ENCODE measurements at regions not wholly inside any gene's neighbourhood (a gene's known extent, or its start where the extent isn't known, plus 50 kb on each side); places are given as distances from the start of the nearest gene placed in this dataset.
A peak's percentile ranks its signal among the peaks of the same experiment; 100 is the strongest.
"Not testable (repeated sequence)": the region's sequence is repeated elsewhere in the genome, so short reads cannot be mapped to it uniquely, and the experiment has no call there.

GRCh38 chr1:200496937-200497336, 87.1 kb upstream of the ZNF281 start:
- Mint-ChIP-seq H3K4me3 (no peak overlapping the region), H3K27ac (no peak overlapping the region), H3K27me3 (peaks cover 9% of the 10 kb centered on the region), H3K36me3 (no peaks in the 10 kb centered on the region), H3K9me3 (peaks cover 3% of the 10 kb centered on the region), H3K4me1 (no peaks in the 10 kb centered on the region)
- DNase-seq (ENCODE audit: low spot score in 2 of 2) (no peak), ATAC-seq (ENCODE audit: low read depth) (no peak)

- no peaks in the 10 kb centered on the region for H3K36me3 Mint-ChIP-seq
- no peaks in the 10 kb centered on the region for H3K4me1 Mint-ChIP-seq
- H3K4me3 Mint-ChIP-seq: no peak overlapping the region
- ATAC-seq (ENCODE audit: low read depth) (no peak), DNase-seq (ENCODE audit: low spot score in 2 of 2) (no peak)
- peaks cover 3% of the 10 kb centered on the region for H3K9me3 Mint-ChIP-seq
- peaks cover 9% of the 10 kb centered on the region for H3K27me3 Mint-ChIP-seq
- no peak overlapping the region for H3K27ac Mint-ChIP-seq
These were observed 86.1 kb upstream of the ZNF281 start for GRCh38 chr1:200495901-200496300.

- Mint-ChIP-seq H3K27ac (no peak overlapping the region), H3K4me1 (no peaks in the 10 kb centered on the region), H3K4me3 (no peak overlapping the region), H3K9me3 (no peaks in the 10 kb centered on the region), H3K36me3 (no peaks in the 10 kb centered on the region), H3K27me3 (peaks cover 2% of the 10 kb centered on the region)
- no peak for ATAC-seq (ENCODE audit: low read depth)
- no peak for DNase-seq (ENCODE audit: low spot score in 2 of 2)
These were observed 83.5 kb upstream of the ZNF281 start for GRCh38 chr1:200493344-200493743.

- H3K4me3 Mint-ChIP-seq: no peak overlapping the region
- H3K4me1 Mint-ChIP-seq: peaks cover 2% of the 10 kb centered on the region
- H3K27me3 Mint-ChIP-seq: peaks cover 6% of the 10 kb centered on the region
- no peaks in the 10 kb centered on the region for H3K9me3 Mint-ChIP-seq
- ATAC-seq (ENCODE audit: low read depth) (no peak), DNase-seq (ENCODE audit: low spot score in 2 of 2) (no peak)
- H3K36me3 Mint-ChIP-seq: no peaks in the 10 kb centered on the region
- no peak overlapping the region for H3K27ac Mint-ChIP-seq
These were observed 81.3 kb upstream of the ZNF281 start for GRCh38 chr1:200491103-200491502.

GRCh38 chr1:200490183-200490582, 80.3 kb upstream of the ZNF281 start:
- Mint-ChIP-seq H3K36me3 (no peaks in the 10 kb centered on the region), H3K27me3 (peaks cover 6% of the 10 kb centered on the region), H3K4me1 (peaks cover 2% of the 10 kb centered on the region), H3K4me3 (no peak overlapping the region), H3K27ac (no peak overlapping the region), H3K9me3 (no peaks in the 10 kb centered on the region)
- DNase-seq (ENCODE audit: low spot score in 2 of 2) (no peak), ATAC-seq (ENCODE audit: low read depth) (no peak)

- ATAC-seq (ENCODE audit: low read depth) (peak; percentile 70), DNase-seq (ENCODE audit: low spot score in 2 of 2) (peak; percentile 30 to 54)
- no peak overlapping the region for H3K4me3 Mint-ChIP-seq
- H3K36me3 Mint-ChIP-seq: no peaks in the 10 kb centered on the region
- H3K27ac Mint-ChIP-seq: no peak overlapping the region
- peaks cover 9% of the 10 kb centered on the region for H3K27me3 Mint-ChIP-seq
- peaks cover 2% of the 10 kb centered on the region for H3K4me1 Mint-ChIP-seq
- no peaks in the 10 kb centered on the region for H3K9me3 Mint-ChIP-seq
These were observed 78.7 kb upstream of the ZNF281 start for GRCh38 chr1:200488375-200489165.

- Mint-ChIP-seq H3K27me3 (peaks cover 9% of the 10 kb centered on the region), H3K4me3 (no peak overlapping the region), H3K36me3 (no peaks in the 10 kb centered on the region), H3K9me3 (no peaks in the 10 kb centered on the region), H3K27ac (no peak overlapping the region), H3K4me1 (peaks cover 2% of the 10 kb centered on the region)
- no peak for ATAC-seq (ENCODE audit: low read depth)
- DNase-seq (ENCODE audit: low spot score in 2 of 2): no peak
These were observed 77.8 kb upstream of the ZNF281 start for GRCh38 chr1:200487650-200488049.

GRCh38 chr1:200486634-200487033, 76.8 kb upstream of the ZNF281 start:
- H3K27ac Mint-ChIP-seq: no peak overlapping the region
- H3K36me3 Mint-ChIP-seq: no peaks in the 10 kb centered on the region
- H3K9me3 Mint-ChIP-seq: no peaks in the 10 kb centered on the region

GRCh38 chr1:200484438-200484946, 74.7 kb upstream of the ZNF281 start:
- not testable (repeated sequence) for DNase-seq (ENCODE audit: low spot score in 2 of 2); H3K36me3 Mint-ChIP-seq; ATAC-seq (ENCODE audit: low read depth); H3K9me3 Mint-ChIP-seq; H3K4me1 Mint-ChIP-seq; H3K27ac Mint-ChIP-seq; H3K4me3 Mint-ChIP-seq
- peaks cover 18% of the 10 kb centered on the region for H3K27me3 Mint-ChIP-seq

More at GRCh38 chr1:200486634-200487033, 76.8 kb upstream of the ZNF281 start:
- DNase-seq (ENCODE audit: low spot score in 2 of 2) (no peak), ATAC-seq (ENCODE audit: low read depth) (no peak)
- H3K4me1 Mint-ChIP-seq: peaks cover 2% of the 10 kb centered on the region
- H3K27me3 Mint-ChIP-seq: peaks cover 13% of the 10 kb centered on the region
- no peak overlapping the region for H3K4me3 Mint-ChIP-seq

- ATAC-seq (ENCODE audit: low read depth) (no peak), DNase-seq (ENCODE audit: low spot score in 2 of 2) (no peak)
- no peaks in the 10 kb centered on the region for H3K9me3 Mint-ChIP-seq
- no peak overlapping the region for H3K27ac Mint-ChIP-seq
- H3K36me3 Mint-ChIP-seq: peaks cover 3% of the 10 kb centered on the region
- H3K27me3 Mint-ChIP-seq: peaks cover 21% of the 10 kb centered on the region
- peaks cover 2% of the 10 kb centered on the region for H3K4me1 Mint-ChIP-seq
- H3K4me3 Mint-ChIP-seq: no peak overlapping the region
These were observed 73.8 kb upstream of the ZNF281 start for GRCh38 chr1:200483491-200484143.

- Mint-ChIP-seq H3K27me3 (peaks cover 20% of the 10 kb centered on the region), H3K4me3 (no peak overlapping the region), H3K9me3 (no peaks in the 10 kb centered on the region), H3K36me3 (peaks cover 3% of the 10 kb centered on the region), H3K27ac (no peak overlapping the region), H3K4me1 (peaks cover 3% of the 10 kb centered on the region)
- ATAC-seq (ENCODE audit: low read depth) (no peak), DNase-seq (ENCODE audit: low spot score in 2 of 2) (no peak)
These were observed 71.1 kb upstream of the ZNF281 start for GRCh38 chr1:200480964-200481363.

- Mint-ChIP-seq H3K9me3 (no peaks in the 10 kb centered on the region), H3K4me1 (peaks cover 3% of the 10 kb centered on the region), H3K27me3 (peaks cover 20% of the 10 kb centered on the region), H3K36me3 (peaks cover 3% of the 10 kb centered on the region), H3K4me3 (no peak overlapping the region), H3K27ac (no peak overlapping the region)
- no peak for DNase-seq (ENCODE audit: low spot score in 2 of 2)
- no peak for ATAC-seq (ENCODE audit: low read depth)
These were observed 70.0 kb upstream of the ZNF281 start for GRCh38 chr1:200479816-200480215.

- Mint-ChIP-seq H3K27ac (no peak overlapping the region), H3K36me3 (peaks cover 3% of the 10 kb centered on the region), H3K9me3 (no peaks in the 10 kb centered on the region), H3K4me3 (no peak overlapping the region), H3K27me3 (peaks cover 20% of the 10 kb centered on the region), H3K4me1 (peaks cover 3% of the 10 kb centered on the region)
- ATAC-seq (ENCODE audit: low read depth): no peak
- no peak for DNase-seq (ENCODE audit: low spot score in 2 of 2)
These were observed 69.2 kb upstream of the ZNF281 start for GRCh38 chr1:200478945-200479558.

- H3K36me3 Mint-ChIP-seq: peaks cover 3% of the 10 kb centered on the region
- no peak for DNase-seq (ENCODE audit: low spot score in 2 of 2)
- H3K27ac Mint-ChIP-seq: no peak overlapping the region
- peaks cover 22% of the 10 kb centered on the region for H3K27me3 Mint-ChIP-seq
- H3K4me3 Mint-ChIP-seq: no peak overlapping the region
- H3K9me3 Mint-ChIP-seq: no peaks in the 10 kb centered on the region
- H3K4me1 Mint-ChIP-seq: peaks cover 8% of the 10 kb centered on the region
- no peak for ATAC-seq (ENCODE audit: low read depth)
These were observed 68.4 kb upstream of the ZNF281 start for GRCh38 chr1:200478239-200478623.
